AG09319 (cell line): ENCODE measurements at regions not wholly inside any gene's neighbourhood (a gene's known extent, or its start where the extent isn't known, plus 50 kb on each side); places are given as distances from the start of the nearest gene placed in this dataset.

Source experiments
- DNase-seq: peaks from one replicate; pipeline ENCODE4 v3.0.0-alpha.2; 2010; ENCODE audit warnings: low read depth; ENCODE audit errors: extremely low read depth
- TF ChIP-seq, protein P1 (sequence below): IDR thresholded peaks from 2 replicates; pipeline ENCODE4 v1.5.1; 2011; ENCODE audit warnings: low read depth, mild to moderate bottlenecking, inconsistent platforms, low read length, moderate library complexity

- no peak for DNase-seq
- TF ChIP-seq, protein P1, sequence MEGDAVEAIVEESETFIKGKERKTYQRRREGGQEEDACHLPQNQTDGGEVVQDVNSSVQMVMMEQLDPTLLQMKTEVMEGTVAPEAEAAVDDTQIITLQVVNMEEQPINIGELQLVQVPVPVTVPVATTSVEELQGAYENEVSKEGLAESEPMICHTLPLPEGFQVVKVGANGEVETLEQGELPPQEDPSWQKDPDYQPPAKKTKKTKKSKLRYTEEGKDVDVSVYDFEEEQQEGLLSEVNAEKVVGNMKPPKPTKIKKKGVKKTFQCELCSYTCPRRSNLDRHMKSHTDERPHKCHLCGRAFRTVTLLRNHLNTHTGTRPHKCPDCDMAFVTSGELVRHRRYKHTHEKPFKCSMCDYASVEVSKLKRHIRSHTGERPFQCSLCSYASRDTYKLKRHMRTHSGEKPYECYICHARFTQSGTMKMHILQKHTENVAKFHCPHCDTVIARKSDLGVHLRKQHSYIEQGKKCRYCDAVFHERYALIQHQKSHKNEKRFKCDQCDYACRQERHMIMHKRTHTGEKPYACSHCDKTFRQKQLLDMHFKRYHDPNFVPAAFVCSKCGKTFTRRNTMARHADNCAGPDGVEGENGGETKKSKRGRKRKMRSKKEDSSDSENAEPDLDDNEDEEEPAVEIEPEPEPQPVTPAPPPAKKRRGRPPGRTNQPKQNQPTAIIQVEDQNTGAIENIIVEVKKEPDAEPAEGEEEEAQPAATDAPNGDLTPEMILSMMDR: no peak
Observed at GRCh38 chr9:593809-594208, 247.7 kb upstream of the DMRT1 start.

DNA sequence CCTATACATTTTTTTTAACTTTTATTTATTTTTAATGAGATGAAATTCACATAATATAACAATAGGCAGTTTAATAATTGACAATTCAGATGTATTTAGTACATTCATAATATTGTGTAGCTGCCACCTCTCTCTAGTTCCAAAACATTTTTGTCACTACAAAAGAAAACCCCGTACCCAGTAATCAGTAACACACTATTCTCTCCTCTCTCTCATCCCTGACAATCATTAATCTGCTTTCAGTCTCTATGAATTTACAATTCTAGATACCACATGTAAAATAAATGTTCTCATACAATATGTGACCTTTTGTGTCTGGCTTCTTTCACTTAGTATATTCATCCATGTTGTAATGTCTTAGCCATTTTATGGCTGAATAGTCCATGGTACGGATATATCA, 244.8 kb upstream of the DMRT1 start:
- TF ChIP-seq, protein P1: no peak
- DNase-seq: no peak

DNA sequence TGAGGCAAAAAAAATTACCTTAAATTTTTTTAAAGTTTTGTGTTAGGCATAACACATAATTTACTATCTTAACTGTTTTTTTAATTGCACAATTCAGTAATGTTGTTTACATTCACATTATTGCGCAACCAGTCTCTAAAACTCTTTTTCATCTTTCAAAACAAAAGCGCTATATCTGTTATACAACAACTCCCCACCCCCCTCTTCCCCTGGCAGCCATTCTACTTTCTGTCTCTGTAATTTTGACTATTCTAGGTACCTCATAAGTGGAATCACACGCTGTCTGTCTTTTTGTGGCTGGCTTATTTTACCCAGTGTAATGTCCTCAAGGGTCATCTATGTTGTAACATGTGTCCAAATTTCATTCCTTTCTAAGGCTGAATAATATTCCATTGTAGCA, 241.5 kb upstream of the DMRT1 start:
- TF ChIP-seq, protein P1: no peak
- no peak for DNase-seq

DNA sequence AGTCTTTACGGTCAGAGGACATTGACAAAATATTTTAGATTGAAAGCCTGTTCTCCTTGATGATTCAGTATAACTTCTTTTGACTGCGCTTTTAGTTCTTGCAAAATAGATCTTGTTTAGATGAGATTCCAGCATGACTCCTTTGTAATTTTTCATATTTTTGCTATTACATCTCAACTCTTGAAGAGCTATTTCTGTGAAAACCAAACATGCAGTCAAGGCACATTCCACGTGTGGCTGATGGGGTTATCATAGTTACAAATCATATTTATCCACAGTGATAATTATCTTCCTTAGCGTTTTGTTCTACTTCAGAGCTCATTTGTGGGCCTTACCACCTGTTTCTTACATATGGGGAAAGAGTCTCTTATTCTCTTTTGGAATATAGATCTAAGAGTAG, 238.8 kb upstream of the DMRT1 start:
- TF ChIP-seq, protein P1: no peak

DNA sequence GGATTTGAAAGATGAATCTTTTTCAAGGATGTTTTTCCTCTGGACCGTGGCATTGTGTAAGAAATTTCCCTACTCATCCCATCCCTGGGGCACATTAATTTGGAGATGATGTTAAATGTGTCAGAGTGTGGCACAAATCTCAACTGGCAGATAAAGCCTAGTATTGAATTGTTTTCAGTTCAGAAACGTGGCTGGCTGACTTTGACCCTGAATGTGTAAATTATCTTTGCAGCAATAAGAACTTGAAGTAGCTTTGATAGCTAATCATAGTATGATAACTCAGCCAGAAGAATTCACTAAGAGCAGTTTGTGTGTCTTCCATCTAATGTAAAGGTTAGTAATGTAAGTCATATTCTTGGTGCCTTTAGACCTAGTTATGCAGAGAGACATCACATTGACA, 238.4 kb upstream of the DMRT1 start:
- TF ChIP-seq, protein P1: no peak
- no peak for DNase-seq

More for the DNA sequence above, 238.8 kb upstream of the DMRT1 start:
- no peak for DNase-seq

DNA sequence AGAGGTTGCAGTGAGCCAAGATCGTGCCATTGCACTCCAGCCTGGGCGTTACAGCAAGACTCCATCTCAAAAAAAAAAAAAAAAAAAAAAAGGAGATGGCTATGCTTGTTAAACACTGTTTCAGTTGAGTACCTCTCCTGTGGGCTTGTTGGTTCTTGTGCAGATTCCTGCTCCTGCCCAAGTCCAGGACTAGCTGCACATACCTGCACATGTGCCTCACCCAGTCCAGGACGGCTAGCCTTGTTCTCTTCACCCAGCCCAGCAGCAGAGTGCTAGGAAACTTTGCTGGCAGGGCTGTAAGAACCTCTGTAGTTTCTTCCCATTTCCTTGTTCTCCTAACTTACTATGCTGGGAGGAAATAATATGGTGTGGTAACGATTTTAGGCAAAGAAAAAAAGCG, 234.1 kb upstream of the DMRT1 start:
- DNase-seq: no peak
- TF ChIP-seq, protein P1: no peak

DNA sequence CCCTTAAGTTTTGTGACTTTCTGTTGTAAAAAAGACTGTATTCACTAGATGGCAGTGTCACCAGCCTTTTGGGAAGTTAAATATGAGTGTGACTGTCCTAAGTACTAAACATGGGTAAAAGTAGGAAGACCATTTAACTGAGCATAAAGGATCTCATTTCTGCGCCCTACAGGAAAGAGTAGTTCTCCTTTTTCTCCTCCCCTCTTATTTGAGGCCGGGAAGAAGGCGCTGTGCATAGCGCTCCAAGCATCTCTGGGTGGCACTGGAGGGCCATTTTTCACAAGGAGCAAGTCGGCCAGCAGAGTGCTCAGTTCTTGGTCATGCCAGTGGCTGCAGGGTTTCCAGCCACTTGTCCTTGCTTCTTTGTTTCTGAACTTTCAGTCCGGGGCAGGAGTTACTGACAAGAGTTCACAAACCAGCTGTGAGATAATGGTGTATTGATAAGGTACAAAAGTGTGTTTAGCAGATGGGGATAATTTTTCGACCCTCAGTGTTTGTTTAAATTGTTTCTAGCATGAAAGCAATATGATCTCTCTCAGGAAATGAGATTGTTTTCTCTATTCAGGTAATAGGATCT, 227.6 kb upstream of the DMRT1 start:
- peak; percentile 81 for DNase-seq

More for the DNA sequence above, 227.6 kb upstream of the DMRT1 start:
- TF ChIP-seq, protein P1: peak; percentile 90
